ENCODE measurements at regions not wholly inside any gene's neighbourhood (a gene's known extent, or its start where the extent isn't known, plus 50 kb on each side); places are given as distances from the start of the nearest gene placed in this dataset.

DNA sequence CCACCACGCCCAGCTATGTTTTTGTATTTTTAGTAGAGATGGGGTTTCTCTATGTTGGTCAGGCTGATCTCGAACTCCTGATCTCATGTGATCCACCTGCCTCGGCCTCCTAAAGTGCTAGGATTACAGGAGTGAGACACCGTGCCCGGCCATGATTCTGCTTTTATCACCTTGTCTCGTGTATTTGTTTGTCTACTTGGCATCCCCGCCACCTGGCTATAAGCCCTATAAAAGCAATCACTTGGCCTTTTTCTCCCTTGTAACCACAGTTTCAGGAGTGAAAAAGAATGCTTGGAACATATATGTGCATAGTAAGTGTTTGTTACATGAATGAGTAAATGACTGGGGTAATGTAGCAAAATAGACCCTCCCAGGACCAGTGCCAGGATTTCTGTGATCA, 77.5 kb upstream of the PAPOLG start:
- no peak overlapping the region for H3K4me2 ChIP-seq (ENCODE audit: low read length)
- H3K27me3 Mint-ChIP-seq (ENCODE audit: low read depth, unreplicated experiment): peaks cover 21% of the 10 kb centered on the region
- peaks cover 4% of the 10 kb centered on the region for H3K27me3 ChIP-seq (ENCODE audit: insufficient read depth, low read length)
- H3K4me1 Mint-ChIP-seq (ENCODE audit: low read depth, unreplicated experiment): no peaks in the 10 kb centered on the region
- no peaks in the 10 kb centered on the region for H3K79me2 ChIP-seq (ENCODE audit: insufficient read depth, low read length)
- H3K27ac Mint-ChIP-seq (ENCODE audit: unreplicated experiment): peak overlapping the region; percentile 26
- H3K27ac ChIP-seq (ENCODE audit: low read depth, low read length): no peak overlapping the region
- H3K4me3 ChIP-seq (ENCODE audit: insufficient read depth, low read depth, low read length): no peak overlapping the region
- peaks cover 3% of the 10 kb centered on the region for H3K9me3 Mint-ChIP-seq (ENCODE audit: unreplicated experiment)
- FAIRE-seq (no peak), DNase-seq (ENCODE audit: low read depth) (no peak)
- H3K36me3 Mint-ChIP-seq (ENCODE audit: low read depth, unreplicated experiment): no peaks in the 10 kb centered on the region
- no peak for TF ChIP-seq EZH2 (IDR thresholded peaks at IDR 0.05; ENCODE audit: insufficient read depth, low read length)
- TF ChIP-seq, protein P1, sequence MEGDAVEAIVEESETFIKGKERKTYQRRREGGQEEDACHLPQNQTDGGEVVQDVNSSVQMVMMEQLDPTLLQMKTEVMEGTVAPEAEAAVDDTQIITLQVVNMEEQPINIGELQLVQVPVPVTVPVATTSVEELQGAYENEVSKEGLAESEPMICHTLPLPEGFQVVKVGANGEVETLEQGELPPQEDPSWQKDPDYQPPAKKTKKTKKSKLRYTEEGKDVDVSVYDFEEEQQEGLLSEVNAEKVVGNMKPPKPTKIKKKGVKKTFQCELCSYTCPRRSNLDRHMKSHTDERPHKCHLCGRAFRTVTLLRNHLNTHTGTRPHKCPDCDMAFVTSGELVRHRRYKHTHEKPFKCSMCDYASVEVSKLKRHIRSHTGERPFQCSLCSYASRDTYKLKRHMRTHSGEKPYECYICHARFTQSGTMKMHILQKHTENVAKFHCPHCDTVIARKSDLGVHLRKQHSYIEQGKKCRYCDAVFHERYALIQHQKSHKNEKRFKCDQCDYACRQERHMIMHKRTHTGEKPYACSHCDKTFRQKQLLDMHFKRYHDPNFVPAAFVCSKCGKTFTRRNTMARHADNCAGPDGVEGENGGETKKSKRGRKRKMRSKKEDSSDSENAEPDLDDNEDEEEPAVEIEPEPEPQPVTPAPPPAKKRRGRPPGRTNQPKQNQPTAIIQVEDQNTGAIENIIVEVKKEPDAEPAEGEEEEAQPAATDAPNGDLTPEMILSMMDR (IDR thresholded peaks at IDR 0.05; ENCODE audit: insufficient read depth, low read depth, low read length): no peak
- H3K4me1 ChIP-seq (ENCODE audit: insufficient read depth, low read length): peaks cover 2% of the 10 kb centered on the region
- H4K20me1 ChIP-seq (ENCODE audit: insufficient read depth, low read length): no peaks in the 10 kb centered on the region
- H3K4me3 Mint-ChIP-seq (ENCODE audit: unreplicated experiment): no peak overlapping the region
- no peaks in the 10 kb centered on the region for H3K36me3 ChIP-seq (ENCODE audit: insufficient read depth, low read length)
- H3K9ac ChIP-seq (ENCODE audit: low read length): no peak overlapping the region
- no peaks in the 10 kb centered on the region for H3K9me3 ChIP-seq (ENCODE audit: insufficient read depth, low read depth, low read length)
- H2AFZ ChIP-seq (ENCODE audit: low read depth, low read length): no peak overlapping the region

DNA sequence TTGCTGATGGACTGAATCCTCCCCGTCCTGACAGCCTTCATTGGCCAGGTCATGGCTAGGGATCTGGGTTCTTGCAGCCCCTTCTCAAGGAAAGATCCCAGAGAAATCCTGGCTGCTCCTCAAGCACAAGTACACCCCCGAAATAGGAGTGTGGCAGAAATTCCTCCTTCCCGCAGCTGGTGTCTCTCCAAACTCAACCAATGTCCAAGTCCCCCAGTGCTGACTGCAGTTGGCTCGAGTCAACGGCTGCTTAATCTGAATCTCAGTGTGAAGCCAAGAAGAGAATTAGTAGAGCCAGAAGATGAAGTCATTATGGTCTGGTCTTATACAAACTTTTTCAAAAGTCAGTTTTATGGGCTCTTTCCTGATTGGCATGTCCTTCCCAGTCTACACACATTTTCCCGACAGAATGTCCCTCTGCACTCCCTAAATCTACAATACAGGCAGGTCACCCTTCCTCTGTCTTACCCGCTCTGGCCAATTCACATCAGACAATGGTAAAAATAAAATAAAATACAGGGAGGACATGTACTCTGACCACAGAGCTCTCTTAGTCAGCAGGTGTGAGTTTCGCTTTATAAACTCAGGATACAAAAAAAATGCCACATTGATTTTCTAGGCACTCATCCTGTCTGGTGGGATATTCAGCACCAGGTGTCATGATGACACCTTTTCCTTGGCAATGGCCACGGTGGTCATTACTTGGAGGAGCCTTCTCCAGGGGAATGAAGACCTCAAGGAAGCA, 76.9 kb upstream of the PAPOLG start:
- no peak for DNase-seq (ENCODE audit: low read depth)
- no peak overlapping the region for H3K27ac ChIP-seq (ENCODE audit: low read depth, low read length)
- no peak for FAIRE-seq
- H2AFZ ChIP-seq (ENCODE audit: low read depth, low read length): no peak overlapping the region
- Mint-ChIP-seq H3K27ac (ENCODE audit: unreplicated experiment) (no peak overlapping the region), H3K4me3 (ENCODE audit: unreplicated experiment) (no peak overlapping the region), H3K36me3 (ENCODE audit: low read depth, unreplicated experiment) (no peaks in the 10 kb centered on the region), H3K9me3 (ENCODE audit: unreplicated experiment) (peaks cover 3% of the 10 kb centered on the region), H3K4me1 (ENCODE audit: low read depth, unreplicated experiment) (no peaks in the 10 kb centered on the region), H3K27me3 (ENCODE audit: low read depth, unreplicated experiment) (peaks cover 21% of the 10 kb centered on the region)
- TF ChIP-seq, protein P1 (IDR thresholded peaks at IDR 0.05; ENCODE audit: insufficient read depth, low read depth, low read length): no peak
- no peak for TF ChIP-seq EZH2 (IDR thresholded peaks at IDR 0.05; ENCODE audit: insufficient read depth, low read length)
- peaks cover 4% of the 10 kb centered on the region for H3K27me3 ChIP-seq (ENCODE audit: insufficient read depth, low read length)
- no peaks in the 10 kb centered on the region for H4K20me1 ChIP-seq (ENCODE audit: insufficient read depth, low read length)
- H3K79me2 ChIP-seq (ENCODE audit: insufficient read depth, low read length): no peaks in the 10 kb centered on the region
- no peak overlapping the region for H3K9ac ChIP-seq (ENCODE audit: low read length)
- H3K36me3 ChIP-seq (ENCODE audit: insufficient read depth, low read length): no peaks in the 10 kb centered on the region
- no peak overlapping the region for H3K4me3 ChIP-seq (ENCODE audit: insufficient read depth, low read depth, low read length)
- H3K4me2 ChIP-seq (ENCODE audit: low read length): no peak overlapping the region
- peaks cover 2% of the 10 kb centered on the region for H3K4me1 ChIP-seq (ENCODE audit: insufficient read depth, low read length)
- no peaks in the 10 kb centered on the region for H3K9me3 ChIP-seq (ENCODE audit: insufficient read depth, low read depth, low read length)

DNA sequence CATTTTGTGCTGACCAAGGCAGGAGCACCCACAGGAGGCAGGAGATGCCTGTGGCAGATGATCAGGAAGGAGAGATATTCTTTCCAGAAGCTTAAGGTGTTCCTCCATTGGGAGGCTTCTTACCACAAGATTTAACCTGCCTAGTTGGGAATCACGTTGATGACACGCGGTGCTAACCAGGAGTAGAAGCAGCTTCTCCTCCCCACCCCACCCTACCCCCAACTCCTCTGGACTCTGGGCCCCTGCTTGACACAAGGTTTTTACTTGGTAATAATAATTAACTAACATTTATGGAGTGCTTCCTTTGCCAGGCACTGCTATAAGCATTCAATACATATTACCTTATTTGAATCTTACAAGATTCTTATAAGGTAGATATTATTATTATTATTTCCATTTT, 62.5 kb upstream of the PAPOLG start:
- DNase-seq (ENCODE audit: low read depth): no peak
- no peak overlapping the region for H3K9ac ChIP-seq (ENCODE audit: low read length)
- Mint-ChIP-seq H3K4me3 (ENCODE audit: unreplicated experiment) (no peak overlapping the region), H3K27me3 (ENCODE audit: low read depth, unreplicated experiment) (no peaks in the 10 kb centered on the region), H3K9me3 (ENCODE audit: unreplicated experiment) (no peaks in the 10 kb centered on the region), H3K36me3 (ENCODE audit: low read depth, unreplicated experiment) (no peaks in the 10 kb centered on the region), H3K4me1 (ENCODE audit: low read depth, unreplicated experiment) (no peaks in the 10 kb centered on the region), H3K27ac (ENCODE audit: unreplicated experiment) (no peak overlapping the region)
- H4K20me1 ChIP-seq (ENCODE audit: insufficient read depth, low read length): no peaks in the 10 kb centered on the region
- no peaks in the 10 kb centered on the region for H3K9me3 ChIP-seq (ENCODE audit: insufficient read depth, low read depth, low read length)
- no peak overlapping the region for H3K4me3 ChIP-seq (ENCODE audit: insufficient read depth, low read depth, low read length)
- no peak for FAIRE-seq
- no peaks in the 10 kb centered on the region for H3K4me1 ChIP-seq (ENCODE audit: insufficient read depth, low read length)
- no peak overlapping the region for H2AFZ ChIP-seq (ENCODE audit: low read depth, low read length)
- no peak overlapping the region for H3K27ac ChIP-seq (ENCODE audit: low read depth, low read length)
- no peak overlapping the region for H3K4me2 ChIP-seq (ENCODE audit: low read length)
- no peaks in the 10 kb centered on the region for H3K36me3 ChIP-seq (ENCODE audit: insufficient read depth, low read length)
- no peaks in the 10 kb centered on the region for H3K79me2 ChIP-seq (ENCODE audit: insufficient read depth, low read length)
- H3K27me3 ChIP-seq (ENCODE audit: insufficient read depth, low read length): no peaks in the 10 kb centered on the region
- no peak for TF ChIP-seq EZH2 (IDR thresholded peaks at IDR 0.05; ENCODE audit: insufficient read depth, low read length)
- TF ChIP-seq, protein P1 (IDR thresholded peaks at IDR 0.05; ENCODE audit: insufficient read depth, low read depth, low read length): no peak

Data from astrocyte (in vitro differentiated cells and primary cell).